ENCODE measurements at regions not wholly inside any gene's neighbourhood (a gene's known extent, or its start where the extent isn't known, plus 50 kb on each side); places are given as distances from the start of the nearest gene placed in this dataset.

DNA sequence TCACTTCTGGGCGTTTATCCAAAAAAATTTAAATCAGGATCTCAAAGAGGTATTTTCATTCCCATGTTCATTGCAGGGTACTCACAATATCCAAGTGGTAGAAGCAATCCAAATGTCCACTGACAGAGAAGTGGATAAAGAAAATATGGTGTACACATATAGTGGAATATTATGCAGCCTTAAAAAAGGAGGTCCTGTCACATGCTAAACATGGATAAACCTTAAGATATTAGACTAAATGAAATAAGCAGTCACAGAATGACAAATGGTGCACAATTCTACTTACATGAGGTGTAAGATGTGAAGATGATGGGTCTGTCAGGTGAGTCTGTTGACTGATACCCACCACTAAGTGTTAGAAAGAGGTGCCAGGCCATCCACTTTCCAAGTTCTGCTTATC lies 140.6 kb downstream of the THNSL2 start:
- Histone ChIP-seq H3K36me3 (ENCODE audit: insufficient read depth, low read length) (no peaks in the 10 kb centered on the region), H3K9ac (ENCODE audit: insufficient read length) (no peak overlapping the region), H3K27ac (no peak overlapping the region), H3K9me3 (ENCODE audit: low read depth, low read length) (no peaks in the 10 kb centered on the region), H3K4me3 (no peak overlapping the region)
- no peak for DNase-seq (ENCODE audit: low read depth, low spot score)
- TF ChIP-seq FOXP2 (optimal IDR thresholded peaks at IDR 0.05; ENCODE audit: control extremely low read depth, extremely low read length, insufficient read depth) (no peak), EZH2 (IDR thresholded peaks at IDR 0.05) (no peak), POLR2AphosphoS5 (IDR thresholded peaks at IDR 0.05; ENCODE audit: borderline replicate concordance, low read depth, low read length) (no peak)

DNA sequence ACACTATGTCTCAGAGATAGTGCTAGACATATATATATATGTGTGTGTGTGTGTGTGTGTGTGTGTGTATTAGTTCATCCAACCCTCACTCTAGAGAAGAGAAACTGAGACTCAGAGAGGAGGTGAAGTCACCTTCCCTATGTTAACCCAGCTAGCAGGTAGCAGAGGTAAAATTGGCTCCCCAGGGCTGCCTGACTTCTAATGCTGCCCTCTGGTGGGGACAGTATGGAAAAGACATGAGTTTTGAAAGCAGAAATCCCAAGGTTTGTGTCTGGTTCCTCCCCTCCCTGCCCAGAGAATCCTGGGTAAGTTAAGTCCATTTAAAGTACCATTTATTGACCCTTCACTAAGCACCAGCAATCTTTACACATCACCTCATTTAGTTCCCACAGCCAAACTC lies 137.7 kb downstream of the THNSL2 start:
- Histone ChIP-seq H3K9ac (ENCODE audit: insufficient read length) (no peak overlapping the region), H3K36me3 (ENCODE audit: insufficient read depth, low read length) (no peaks in the 10 kb centered on the region), H3K9me3 (ENCODE audit: low read depth, low read length) (no peaks in the 10 kb centered on the region), H3K27ac (no peak overlapping the region), H3K4me3 (no peak overlapping the region)
- no peak for DNase-seq (ENCODE audit: low read depth, low spot score)
- TF ChIP-seq POLR2AphosphoS5 (IDR thresholded peaks at IDR 0.05; ENCODE audit: borderline replicate concordance, low read depth, low read length), result no peak
- TF ChIP-seq EZH2 (IDR thresholded peaks at IDR 0.05), result no peak
- TF ChIP-seq FOXP2 (optimal IDR thresholded peaks at IDR 0.05; ENCODE audit: control extremely low read depth, extremely low read length, insufficient read depth), result no peak

DNA sequence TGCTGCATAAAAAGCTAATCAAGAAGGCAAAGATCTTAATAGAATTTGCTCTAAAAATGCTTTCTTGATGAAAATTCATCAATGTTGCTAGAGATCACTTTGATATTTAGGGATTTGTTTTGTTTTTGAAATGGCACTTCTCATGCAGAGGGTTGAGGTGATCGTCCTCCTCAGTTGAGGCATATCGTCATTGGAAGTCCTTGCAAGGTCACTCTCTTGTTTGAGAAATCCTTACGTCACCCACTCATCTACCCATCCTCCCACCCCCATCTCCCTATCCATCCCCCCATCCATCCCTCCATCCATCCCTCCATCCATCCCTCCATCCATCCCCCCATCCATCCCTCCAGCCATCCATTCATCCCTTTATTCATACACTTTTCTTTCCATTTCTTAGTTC lies 133.7 kb downstream of the THNSL2 start:
- Histone ChIP-seq H3K9me3 (ENCODE audit: low read depth, low read length) (no peaks in the 10 kb centered on the region), H3K36me3 (ENCODE audit: insufficient read depth, low read length) (no peaks in the 10 kb centered on the region), H3K27ac (no peak overlapping the region), H3K4me3 (no peak overlapping the region), H3K9ac (ENCODE audit: insufficient read length) (no peak overlapping the region)
- TF ChIP-seq POLR2AphosphoS5 (IDR thresholded peaks at IDR 0.05; ENCODE audit: borderline replicate concordance, low read depth, low read length) (no peak), EZH2 (IDR thresholded peaks at IDR 0.05) (no peak), FOXP2 (optimal IDR thresholded peaks at IDR 0.05; ENCODE audit: control extremely low read depth, extremely low read length, insufficient read depth) (no peak)
- DNase-seq (ENCODE audit: low read depth, low spot score), result no peak

DNA sequence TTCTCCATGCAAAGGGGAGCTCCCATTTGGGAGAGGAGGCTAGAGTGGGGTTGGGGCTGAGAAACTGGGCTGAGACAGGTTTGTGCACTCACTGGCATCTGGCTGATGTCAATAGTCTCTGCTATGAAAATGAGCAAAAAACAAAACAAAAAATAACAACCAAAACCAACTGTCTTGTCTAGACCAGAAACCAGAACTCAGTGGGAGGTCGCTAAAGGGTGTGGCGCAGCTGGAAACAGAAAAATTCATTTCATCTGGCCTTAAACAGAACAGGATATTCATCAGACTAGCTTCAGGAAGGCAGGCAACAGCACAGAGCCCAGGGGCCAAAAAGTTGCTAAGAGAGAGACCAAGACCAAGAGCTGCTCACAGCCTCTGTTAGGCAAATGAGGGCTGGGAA lies 126.1 kb downstream of the THNSL2 start:
- no peak for TF ChIP-seq POLR2AphosphoS5 (IDR thresholded peaks at IDR 0.05; ENCODE audit: borderline replicate concordance, low read depth, low read length)
- TF ChIP-seq EZH2 (IDR thresholded peaks at IDR 0.05), result no peak
- TF ChIP-seq FOXP2 (optimal IDR thresholded peaks at IDR 0.05; ENCODE audit: control extremely low read depth, extremely low read length, insufficient read depth), result no peak
- no peak overlapping the region for H3K4me3 ChIP-seq
- no peaks in the 10 kb centered on the region for H3K36me3 ChIP-seq (ENCODE audit: insufficient read depth, low read length)
- H3K9ac ChIP-seq (ENCODE audit: insufficient read length), result no peak overlapping the region
- DNase-seq (ENCODE audit: low read depth, low spot score), result no peak
- no peak overlapping the region for H3K27ac ChIP-seq
- H3K9me3 ChIP-seq (ENCODE audit: low read depth, low read length), result no peaks in the 10 kb centered on the region

DNA sequence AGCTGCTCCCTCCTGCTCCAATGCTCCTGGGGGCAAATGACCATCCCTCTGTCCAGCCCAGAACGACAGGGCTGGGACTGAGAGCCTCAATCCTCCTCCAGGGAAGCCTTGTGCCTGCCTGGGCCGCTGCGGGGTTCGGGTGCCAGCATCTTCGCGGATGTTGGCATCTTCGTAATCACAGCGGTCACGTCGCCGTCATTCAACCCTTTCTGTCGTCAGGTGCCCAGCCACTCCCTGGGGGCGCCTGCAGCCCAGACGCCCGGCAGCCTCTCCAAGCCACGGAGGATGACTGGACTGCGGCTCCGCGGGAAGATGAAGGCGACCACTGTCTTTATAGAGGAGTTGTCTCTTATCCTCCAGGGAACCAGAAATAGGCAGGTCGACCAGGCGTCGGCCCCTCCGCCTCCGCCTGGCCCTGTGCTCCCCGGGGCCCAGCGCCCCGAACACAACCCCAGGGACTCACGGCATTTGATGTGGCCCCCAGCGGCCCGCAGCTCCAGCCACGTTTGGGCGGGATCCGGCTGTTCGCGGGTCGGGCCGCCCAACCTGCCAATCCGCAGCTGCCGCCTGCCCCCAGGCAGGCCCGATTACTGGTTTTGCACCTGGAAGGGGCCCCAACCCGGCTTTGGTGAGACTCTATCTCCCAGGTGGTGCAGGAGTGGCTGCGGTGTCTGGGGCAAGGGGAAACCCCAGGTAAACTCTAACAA lies 113.9 kb downstream of the THNSL2 start:
- Histone ChIP-seq H3K4me3 (no peak overlapping the region), H3K36me3 (ENCODE audit: insufficient read depth, low read length) (no peaks in the 10 kb centered on the region), H3K9me3 (ENCODE audit: low read depth, low read length) (no peaks in the 10 kb centered on the region), H3K9ac (ENCODE audit: insufficient read length) (no peak overlapping the region), H3K27ac (no peak overlapping the region)
- no peak for DNase-seq (ENCODE audit: low read depth, low spot score)
- no peak for TF ChIP-seq FOXP2 (optimal IDR thresholded peaks at IDR 0.05; ENCODE audit: control extremely low read depth, extremely low read length, insufficient read depth)
- TF ChIP-seq EZH2 (IDR thresholded peaks at IDR 0.05), result no peak
- no peak for TF ChIP-seq POLR2AphosphoS5 (IDR thresholded peaks at IDR 0.05; ENCODE audit: borderline replicate concordance, low read depth, low read length)

DNA sequence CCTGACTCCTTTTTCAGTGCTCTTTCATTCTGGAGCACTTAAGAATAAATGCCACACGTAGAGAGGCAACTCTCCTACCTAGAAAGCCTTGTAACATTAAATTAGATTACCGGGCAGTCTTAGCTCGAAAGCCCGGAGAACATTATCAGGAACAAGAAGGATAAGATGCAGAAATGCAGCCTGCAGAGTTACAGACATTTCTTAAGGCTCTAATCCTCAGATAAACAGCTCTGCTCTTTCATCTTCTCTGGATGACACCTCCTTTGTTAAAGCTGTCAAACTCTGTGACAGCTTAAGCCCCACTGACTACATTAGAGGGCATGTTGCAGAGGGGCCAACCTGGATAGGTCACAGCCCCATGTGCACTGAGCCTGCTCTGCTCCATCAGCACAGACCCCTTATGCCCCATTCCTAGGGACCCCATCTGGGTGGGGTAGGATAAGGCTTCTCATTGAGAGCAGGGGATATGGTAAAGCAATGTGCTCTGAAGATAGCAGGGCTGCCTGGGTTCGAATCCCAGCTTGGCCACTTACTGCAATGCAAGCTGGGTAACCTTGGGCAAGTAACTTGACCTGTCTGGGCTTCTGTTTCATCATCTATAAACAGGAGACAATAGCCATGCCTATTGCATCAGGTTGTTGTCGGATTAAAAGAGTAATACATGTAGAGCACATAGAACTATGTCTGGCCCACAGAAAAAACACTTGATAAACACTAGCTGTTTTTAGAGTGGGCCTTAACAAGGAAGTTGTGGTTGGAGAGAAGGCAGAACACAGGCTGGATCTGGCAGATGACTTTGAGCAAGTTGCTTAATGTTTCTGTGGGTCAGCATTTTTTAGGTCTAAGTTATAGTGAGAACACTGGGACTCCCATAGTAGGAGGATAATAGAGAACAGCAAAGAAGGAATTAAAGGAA lies 111.4 kb downstream of the THNSL2 start:
- Histone ChIP-seq H3K36me3 (ENCODE audit: insufficient read depth, low read length) (no peaks in the 10 kb centered on the region), H3K9me3 (ENCODE audit: low read depth, low read length) (no peaks in the 10 kb centered on the region), H3K9ac (ENCODE audit: insufficient read length) (no peak overlapping the region), H3K4me3 (no peak overlapping the region), H3K27ac (no peak overlapping the region)
- TF ChIP-seq POLR2AphosphoS5 (IDR thresholded peaks at IDR 0.05; ENCODE audit: borderline replicate concordance, low read depth, low read length), result no peak
- no peak for TF ChIP-seq EZH2 (IDR thresholded peaks at IDR 0.05)
- TF ChIP-seq FOXP2 (optimal IDR thresholded peaks at IDR 0.05; ENCODE audit: control extremely low read depth, extremely low read length, insufficient read depth), result no peak
- DNase-seq (ENCODE audit: low read depth, low spot score), result no peak

DNA sequence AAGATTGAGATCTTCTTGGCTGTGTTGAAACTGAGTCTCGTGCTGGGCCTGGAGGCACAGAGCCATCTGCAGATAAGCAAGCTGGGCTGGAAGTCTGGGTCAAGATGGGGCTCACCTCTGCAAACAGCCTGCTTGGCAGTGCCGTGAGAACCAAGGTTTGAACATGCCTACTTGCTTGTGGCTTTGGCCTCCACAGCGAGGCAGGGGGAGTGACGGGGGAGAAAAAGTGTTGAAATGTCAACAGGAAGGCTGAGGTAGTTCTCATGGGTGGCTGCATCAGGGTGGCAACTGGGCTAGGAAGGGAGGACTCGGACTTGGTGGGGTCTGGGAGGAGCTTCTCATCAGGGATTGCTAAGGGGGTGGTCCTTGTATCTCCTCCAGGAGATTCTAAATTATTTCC lies 99.7 kb downstream of the THNSL2 start:
- Histone ChIP-seq H3K4me3 (no peak overlapping the region), H3K36me3 (ENCODE audit: insufficient read depth, low read length) (no peaks in the 10 kb centered on the region), H3K27ac (no peak overlapping the region), H3K9ac (ENCODE audit: insufficient read length) (no peak overlapping the region), H3K9me3 (ENCODE audit: low read depth, low read length) (no peaks in the 10 kb centered on the region)
- no peak for DNase-seq (ENCODE audit: low read depth, low spot score)
- TF ChIP-seq FOXP2 (optimal IDR thresholded peaks at IDR 0.05; ENCODE audit: control extremely low read depth, extremely low read length, insufficient read depth) (no peak), POLR2AphosphoS5 (IDR thresholded peaks at IDR 0.05; ENCODE audit: borderline replicate concordance, low read depth, low read length) (no peak), EZH2 (IDR thresholded peaks at IDR 0.05) (no peak)

Data from SK-N-MC (cell line).